GM19328 (cell line): ENCODE measurements at regions not wholly inside any gene's neighbourhood (a gene's known extent, or its start where the extent isn't known, plus 50 kb on each side); places are given as distances from the start of the nearest gene placed in this dataset.

Experiments used
- ATAC-seq: cut with Tn5 transposase; IDR thresholded peaks from one replicate; pipeline ENCODE4 v1.9.1; 2021; ENCODE audit warnings: mild to moderate bottlenecking, moderate library complexity; ENCODE audit not compliant: unreplicated experiment

- ATAC-seq: no peak
These were observed 196.1 kb downstream of the BMP7 start for GRCh38 chr20:57070296-57070695.

DNA sequence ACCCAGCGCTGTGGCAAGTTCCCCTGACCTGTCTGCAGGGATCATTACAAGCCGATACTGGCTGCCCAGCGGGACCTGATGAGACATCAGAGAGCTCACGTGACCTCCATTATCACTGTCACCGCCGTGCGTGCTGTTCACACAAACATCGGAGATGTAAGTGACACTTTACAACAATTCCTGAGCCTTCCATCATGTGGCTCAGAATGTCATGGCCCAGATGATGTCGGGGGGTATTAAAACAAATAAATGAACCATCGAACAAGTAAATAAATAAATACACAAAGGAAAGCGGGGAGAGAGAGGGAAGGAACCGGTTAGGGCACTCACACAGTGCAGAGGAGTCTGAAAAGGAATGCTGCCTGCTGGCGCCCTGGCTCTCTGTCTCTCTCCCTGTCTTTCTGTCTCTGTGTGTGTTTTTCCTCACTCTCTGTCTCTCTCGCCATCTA is 195.1 kb downstream of the BMP7 start:
- no peak for ATAC-seq

DNA sequence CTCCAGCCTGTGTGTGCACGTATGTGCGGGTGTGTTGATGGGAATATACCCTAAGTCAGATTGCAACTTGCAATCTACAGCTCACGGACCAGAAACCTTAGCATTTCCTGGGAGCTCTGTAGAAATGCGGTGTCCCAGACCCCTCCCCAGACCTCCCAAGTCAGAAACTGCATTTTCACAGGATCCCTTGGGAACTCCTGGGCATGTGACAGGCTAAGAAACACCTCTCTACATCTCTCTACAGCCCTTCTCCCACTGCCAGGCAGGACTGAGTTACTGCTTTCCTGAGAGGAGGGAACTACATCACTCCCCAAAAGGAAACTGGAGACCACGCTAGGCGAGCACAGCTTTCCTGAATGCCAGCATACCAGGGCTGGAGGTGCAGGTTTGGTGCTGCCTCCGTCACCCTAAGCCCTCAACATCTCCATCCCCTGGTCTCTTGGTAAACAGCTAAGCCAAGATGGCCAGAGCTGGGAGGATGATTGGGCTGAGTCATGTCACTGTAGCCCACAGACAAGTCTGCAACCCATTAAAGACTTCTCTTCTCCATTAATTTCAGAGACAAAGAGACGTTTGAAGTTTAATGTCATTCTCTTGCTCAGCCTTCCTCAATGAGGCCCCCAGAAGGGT is 194.4 kb downstream of the BMP7 start:
- ATAC-seq: no peak

GRCh38 chr20:57073402-57073801 is 193.0 kb downstream of the BMP7 start:
- ATAC-seq: no peak

- no peak for ATAC-seq
These were observed 192.1 kb downstream of the BMP7 start for GRCh38 chr20:57074386-57074785.

- no peak for ATAC-seq
These were observed 191.3 kb downstream of the BMP7 start for GRCh38 chr20:57075181-57075580.

- ATAC-seq: no peak
These were observed 190.8 kb downstream of the BMP7 start for GRCh38 chr20:57075603-57076002.

DNA sequence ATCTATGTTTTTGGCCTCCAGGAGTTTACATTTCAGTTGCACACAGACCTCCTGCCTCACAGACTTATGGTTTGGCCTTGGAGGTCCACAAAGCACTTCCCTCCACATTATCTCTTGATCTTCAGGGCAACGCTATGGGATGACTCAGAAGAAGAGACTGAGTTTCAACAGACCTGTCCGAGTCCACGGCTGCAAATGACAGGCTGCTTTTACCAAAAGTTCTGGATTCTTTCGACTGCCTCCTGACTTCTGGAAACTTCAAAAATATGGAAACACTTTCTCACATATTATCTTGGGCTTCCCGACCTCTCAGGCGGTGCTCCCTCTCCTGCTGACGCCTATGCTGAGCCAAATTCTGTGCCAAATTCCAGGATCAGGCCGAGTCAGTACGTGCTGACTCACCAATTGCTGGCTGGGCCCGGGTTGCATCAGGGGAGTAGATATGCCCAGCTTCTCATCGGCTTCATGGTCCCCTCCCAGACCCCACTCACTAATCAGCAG is 190.2 kb downstream of the BMP7 start:
- ATAC-seq: no peak

- no peak for ATAC-seq
These were observed 189.5 kb downstream of the BMP7 start for GRCh38 chr20:57076951-57077350.

- ATAC-seq: no peak
These were observed 188.3 kb downstream of the BMP7 start for GRCh38 chr20:57078116-57078515.

GRCh38 chr20:57079031-57080005 is 187.1 kb downstream of the BMP7 start:
- no peak for ATAC-seq

DNA sequence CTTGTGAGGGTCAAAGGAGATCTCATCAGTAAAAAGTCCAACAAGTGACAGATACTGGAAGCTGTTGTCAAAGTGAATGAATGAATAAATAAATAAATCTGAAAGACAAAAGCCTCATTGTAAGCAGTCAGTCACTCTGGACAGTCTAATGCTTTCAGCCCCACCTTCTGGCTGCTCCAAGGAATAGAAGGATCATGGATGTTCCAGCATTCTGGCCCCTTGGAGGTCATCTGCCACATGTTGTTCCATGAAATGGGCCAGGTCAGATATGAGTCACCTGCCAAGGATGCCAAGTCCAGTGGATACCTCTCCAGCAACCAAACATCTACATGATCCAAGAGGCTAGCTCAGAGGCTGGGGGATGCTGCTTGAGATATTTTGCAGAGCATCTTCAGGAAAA is 185.6 kb downstream of the BMP7 start:
- no peak for ATAC-seq

DNA sequence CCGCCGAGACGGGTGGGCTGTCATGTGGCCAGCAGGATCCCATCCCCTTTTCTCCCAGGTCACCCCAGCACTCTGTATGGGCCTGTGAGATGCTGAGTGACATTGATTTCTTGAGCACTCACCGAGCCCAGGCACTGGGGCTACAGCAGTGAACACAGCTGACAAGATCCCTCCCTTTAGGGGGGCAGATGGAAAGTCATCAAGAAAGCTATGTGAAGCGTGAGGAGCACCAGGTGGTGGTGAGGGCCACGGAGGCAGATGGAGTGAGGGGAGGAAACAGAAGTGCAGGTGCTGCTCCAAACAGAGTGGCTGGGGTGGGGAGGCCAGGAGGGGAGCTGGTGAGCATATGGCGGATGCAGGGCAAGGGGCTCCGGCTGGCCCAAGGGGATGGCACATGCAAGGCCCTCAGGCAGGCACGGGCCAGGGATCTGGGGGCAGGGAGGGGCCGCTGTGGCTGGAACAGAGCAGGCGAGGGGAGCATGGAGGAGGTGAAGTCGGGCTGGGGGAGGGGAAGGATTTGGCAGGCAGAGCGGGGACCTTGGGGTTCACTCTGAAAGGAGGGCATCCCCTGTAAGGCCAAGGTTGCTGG is 184.0 kb downstream of the BMP7 start:
- ATAC-seq: no peak

GRCh38 chr20:57083072-57083471 is 183.4 kb downstream of the BMP7 start:
- ATAC-seq: no peak

- no peak for ATAC-seq
These were observed 180.4 kb downstream of the BMP7 start for GRCh38 chr20:57086066-57086465.

DNA sequence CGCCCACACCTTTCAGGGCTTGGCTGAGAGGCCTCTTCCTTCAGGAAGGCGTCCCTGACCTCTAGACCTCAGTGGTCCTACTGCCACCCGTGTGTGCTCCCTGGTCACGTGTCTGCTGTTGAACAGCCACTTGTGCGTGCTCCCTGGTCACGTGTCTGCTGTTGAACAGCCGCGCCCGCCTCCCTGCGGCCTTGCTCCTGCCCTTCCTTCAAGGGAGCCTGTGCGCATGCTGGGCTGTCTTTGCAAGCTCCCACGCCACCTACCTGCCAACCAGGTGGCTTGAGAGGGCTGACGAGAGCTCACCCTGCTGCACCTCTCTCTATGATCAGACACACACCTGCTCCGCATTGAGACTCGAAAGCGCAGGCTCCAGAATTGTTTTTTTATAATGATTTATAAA is 179.3 kb downstream of the BMP7 start:
- ATAC-seq: no peak

GRCh38 chr20:57087705-57088104 is 178.7 kb downstream of the BMP7 start:
- ATAC-seq: no peak

DNA sequence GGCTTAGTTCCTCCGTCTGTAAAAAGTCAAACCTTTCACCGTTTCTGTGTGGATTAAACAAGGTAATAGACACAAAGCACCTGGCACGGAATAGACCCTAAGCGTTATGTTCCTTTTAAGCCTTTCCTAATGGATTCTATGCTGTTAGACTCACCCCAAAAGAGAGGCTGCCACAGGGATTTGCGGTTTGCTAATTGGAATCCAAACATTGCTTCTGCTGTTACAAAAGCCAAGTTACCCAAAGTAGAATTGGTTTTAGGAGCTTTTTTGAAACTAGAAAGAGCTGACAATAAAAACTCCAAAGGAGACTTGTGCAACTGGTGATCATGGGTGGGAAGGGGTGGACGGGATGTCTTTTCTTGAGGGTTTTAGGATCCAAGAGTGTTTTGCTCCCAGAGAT is 178.0 kb downstream of the BMP7 start:
- ATAC-seq: no peak

- ATAC-seq: peak; percentile 72
These were observed 176.7 kb downstream of the BMP7 start for GRCh38 chr20:57089699-57090144.

- no peak for ATAC-seq
These were observed 175.6 kb downstream of the BMP7 start for GRCh38 chr20:57090590-57091560.
